ENCODE measurements at regions not wholly inside any gene's neighbourhood (a gene's known extent, or its start where the extent isn't known, plus 50 kb on each side); places are given as distances from the start of the nearest gene placed in this dataset.

DNA sequence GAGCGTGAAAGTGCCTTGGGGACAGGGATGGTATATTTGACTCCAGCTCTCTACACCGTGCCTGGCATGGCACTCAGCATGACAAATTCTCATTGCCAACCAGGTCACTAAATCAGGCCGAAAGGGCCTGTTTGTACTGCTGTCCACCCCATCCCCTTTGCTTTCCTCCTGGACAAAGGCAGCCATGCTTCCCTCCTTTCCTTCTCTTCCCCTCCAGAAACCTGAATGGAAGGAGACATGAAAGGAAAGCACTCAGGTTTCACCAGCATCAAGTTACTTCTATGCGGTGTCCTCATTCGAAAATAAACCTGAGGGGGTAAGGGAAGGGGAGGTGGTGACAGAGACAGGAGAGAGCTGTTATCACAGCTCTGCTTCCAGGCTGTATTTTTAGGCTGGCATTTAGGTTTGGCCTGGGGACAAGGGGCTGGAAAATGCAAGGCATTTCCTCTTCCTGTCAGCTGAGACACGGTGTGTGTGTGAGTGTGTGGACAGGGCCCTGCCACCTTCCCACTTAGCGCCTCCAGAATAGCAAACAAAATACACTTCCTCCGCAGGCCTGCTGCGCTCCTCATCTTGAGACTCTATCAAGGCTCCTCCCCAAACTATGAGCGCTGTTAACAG is 79.9 kb upstream of the COL13A1 start:
- no peak overlapping the region for H3K27ac Mint-ChIP-seq
- H3K9me3 ChIP-seq (ENCODE audit: control extremely low read depth in 1 of 3, control insufficient read depth in 2 of 3, insufficient read depth in 1 of 3, low read length in 2 of 3) = peaks cover 0 to 15% (median 3%) of the 10 kb centered on the region in 3 donors
- CTCF ChIA-PET = no interaction called here

DNA sequence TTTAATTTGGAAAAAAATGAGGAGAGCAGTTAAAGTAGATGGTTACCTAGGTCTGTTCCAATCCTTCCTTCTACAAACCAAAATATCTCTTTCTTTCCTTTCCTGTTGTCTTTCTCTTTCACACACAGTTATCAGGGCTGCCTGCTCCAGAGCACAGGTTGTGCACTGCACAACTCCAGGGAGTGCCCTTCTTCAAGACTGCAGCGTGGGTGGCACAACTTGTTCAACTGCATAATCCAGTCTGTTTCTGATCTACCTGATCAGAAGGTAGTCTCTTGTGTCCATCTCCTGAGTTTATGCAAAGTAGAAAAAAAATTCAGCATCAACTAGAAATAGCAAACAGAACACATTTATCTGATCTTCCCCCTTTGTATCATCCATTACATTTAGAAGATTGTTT is 78.1 kb upstream of the COL13A1 start:
- Histone ChIP-seq H3K9me3 (ENCODE audit: control extremely low read depth in 1 of 3, control insufficient read depth in 2 of 3, insufficient read depth in 1 of 3, low read length in 2 of 3) (peaks cover 0 to 15% (median 3%) of the 10 kb centered on the region in 3 donors), H3K4me1 (ENCODE audit: control insufficient read depth in 2 of 2, insufficient read depth in 2 of 2, low read length in 2 of 2) (no peaks in the 10 kb centered on the region), H4K20me1 (ENCODE audit: control insufficient read depth, insufficient read depth, low read length, poor library complexity, severe bottlenecking) (no peaks in the 10 kb centered on the region), H3K27ac (ENCODE audit: low read length in 2 of 2) (no peak overlapping the region), H3K79me2 (ENCODE audit: control insufficient read depth, insufficient read depth, low read length) (no peaks in the 10 kb centered on the region), H3K36me3 (replicated peaks in 1 of 2; ENCODE audit: control extremely low read depth in 1 of 2, control insufficient read depth in 1 of 2, extremely low read depth in 1 of 2, insufficient read depth in 2 of 2, low read length in 1 of 2) (no peaks in the 10 kb centered on the region), H3K27me3 (replicated peaks in 1 of 4; ENCODE audit: control extremely low read depth in 1 of 4, control insufficient read depth in 3 of 4, insufficient read depth in 4 of 4, low read length in 3 of 4) (peaks cover 0 to 3% (median 0%) of the 10 kb centered on the region in 4 experiments), H2AFZ (ENCODE audit: insufficient read depth, low read depth, low read length, poor library complexity, severe bottlenecking) (no peak overlapping the region), H3K4me2 (replicated peaks; ENCODE audit: low read depth, low read length, poor library complexity, severe bottlenecking) (no peak overlapping the region), H3K9ac (ENCODE audit: low read length) (no peak overlapping the region), H3K4me3 (ENCODE audit: control extremely low read depth in 1 of 5, extremely low read depth in 1 of 5, insufficient read depth in 1 of 5, low read depth in 2 of 5, low read length in 4 of 5) (no peak overlapping the region)
- ChIA-PET POLR2A (no interaction called here), CTCF (no interaction called here)
- Mint-ChIP-seq H3K27ac (no peak overlapping the region), H3K27me3 (peaks cover 16% of the 10 kb centered on the region), H3K4me1 (no peaks in the 10 kb centered on the region), H3K9me3 (ENCODE audit: insufficient read depth) (no peaks in the 10 kb centered on the region), H3K4me3 (no peak overlapping the region)
- intact Hi-C loops (cut with micrococcal nuclease) = no loop called here
- TF ChIP-seq, protein P1, sequence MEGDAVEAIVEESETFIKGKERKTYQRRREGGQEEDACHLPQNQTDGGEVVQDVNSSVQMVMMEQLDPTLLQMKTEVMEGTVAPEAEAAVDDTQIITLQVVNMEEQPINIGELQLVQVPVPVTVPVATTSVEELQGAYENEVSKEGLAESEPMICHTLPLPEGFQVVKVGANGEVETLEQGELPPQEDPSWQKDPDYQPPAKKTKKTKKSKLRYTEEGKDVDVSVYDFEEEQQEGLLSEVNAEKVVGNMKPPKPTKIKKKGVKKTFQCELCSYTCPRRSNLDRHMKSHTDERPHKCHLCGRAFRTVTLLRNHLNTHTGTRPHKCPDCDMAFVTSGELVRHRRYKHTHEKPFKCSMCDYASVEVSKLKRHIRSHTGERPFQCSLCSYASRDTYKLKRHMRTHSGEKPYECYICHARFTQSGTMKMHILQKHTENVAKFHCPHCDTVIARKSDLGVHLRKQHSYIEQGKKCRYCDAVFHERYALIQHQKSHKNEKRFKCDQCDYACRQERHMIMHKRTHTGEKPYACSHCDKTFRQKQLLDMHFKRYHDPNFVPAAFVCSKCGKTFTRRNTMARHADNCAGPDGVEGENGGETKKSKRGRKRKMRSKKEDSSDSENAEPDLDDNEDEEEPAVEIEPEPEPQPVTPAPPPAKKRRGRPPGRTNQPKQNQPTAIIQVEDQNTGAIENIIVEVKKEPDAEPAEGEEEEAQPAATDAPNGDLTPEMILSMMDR (IDR thresholded peaks at IDR 0.05) = no peak
- no peak for TF ChIP-seq EZH2 (IDR thresholded peaks at IDR 0.05; ENCODE audit: borderline replicate concordance, insufficient read depth, low read depth, low read length, poor library complexity, severe bottlenecking)
- no CpG with 5 or more reads among the region's 1 CpG for WGBS (ENCODE audit: insufficient coverage)
- ATAC-seq (ENCODE audit: low read depth) (no peak), DNase-seq (no peak)

More for the DNA sequence above, 79.9 kb upstream of the COL13A1 start:
- DNase-seq = no peak
- no peaks in the 10 kb centered on the region for H4K20me1 ChIP-seq (ENCODE audit: control insufficient read depth, insufficient read depth, low read length, poor library complexity, severe bottlenecking)
- 89% methylated on average over 4 of the region's 10 CpGs for WGBS (ENCODE audit: insufficient coverage)
- H3K9ac ChIP-seq (ENCODE audit: low read length) = no peak overlapping the region
- Mint-ChIP-seq H3K4me1 (no peaks in the 10 kb centered on the region), H3K9me3 (ENCODE audit: insufficient read depth) (no peaks in the 10 kb centered on the region), H3K4me3 (no peak overlapping the region), H3K27me3 (peaks cover 8% of the 10 kb centered on the region)
- peaks cover 0 to 3% (median 0%) of the 10 kb centered on the region in 4 experiments for H3K27me3 ChIP-seq (replicated peaks in 1 of 4; ENCODE audit: control extremely low read depth in 1 of 4, control insufficient read depth in 3 of 4, insufficient read depth in 4 of 4, low read length in 3 of 4)
- H3K79me2 ChIP-seq (ENCODE audit: control insufficient read depth, insufficient read depth, low read length) = no peaks in the 10 kb centered on the region
- no peaks in the 10 kb centered on the region for H3K4me1 ChIP-seq (ENCODE audit: control insufficient read depth in 2 of 2, insufficient read depth in 2 of 2, low read length in 2 of 2)
- no peaks in the 10 kb centered on the region for H3K36me3 ChIP-seq (replicated peaks in 1 of 2; ENCODE audit: control extremely low read depth in 1 of 2, control insufficient read depth in 1 of 2, extremely low read depth in 1 of 2, insufficient read depth in 2 of 2, low read length in 1 of 2)
- no peak for ATAC-seq (ENCODE audit: low read depth)
- TF ChIP-seq, protein P1 (IDR thresholded peaks at IDR 0.05) = no peak
- TF ChIP-seq EZH2 (IDR thresholded peaks at IDR 0.05; ENCODE audit: borderline replicate concordance, insufficient read depth, low read depth, low read length, poor library complexity, severe bottlenecking) = no peak
- intact Hi-C loops (cut with micrococcal nuclease) = no loop called here
- no peak overlapping the region for H3K27ac ChIP-seq (ENCODE audit: low read length in 2 of 2)
- no peak overlapping the region for H3K4me2 ChIP-seq (replicated peaks; ENCODE audit: low read depth, low read length, poor library complexity, severe bottlenecking)
- H2AFZ ChIP-seq (ENCODE audit: insufficient read depth, low read depth, low read length, poor library complexity, severe bottlenecking) = no peak overlapping the region
- H3K4me3 ChIP-seq (ENCODE audit: control extremely low read depth in 1 of 5, extremely low read depth in 1 of 5, insufficient read depth in 1 of 5, low read depth in 2 of 5, low read length in 4 of 5) = no peak overlapping the region
- POLR2A ChIA-PET = no interaction called here
